ENCODE measurements at regions not wholly inside any gene's neighbourhood (a gene's known extent, or its start where the extent isn't known, plus 50 kb on each side); places are given as distances from the start of the nearest gene placed in this dataset.
A peak's percentile ranks its signal among the peaks of the same experiment; 100 is the strongest.

DNA sequence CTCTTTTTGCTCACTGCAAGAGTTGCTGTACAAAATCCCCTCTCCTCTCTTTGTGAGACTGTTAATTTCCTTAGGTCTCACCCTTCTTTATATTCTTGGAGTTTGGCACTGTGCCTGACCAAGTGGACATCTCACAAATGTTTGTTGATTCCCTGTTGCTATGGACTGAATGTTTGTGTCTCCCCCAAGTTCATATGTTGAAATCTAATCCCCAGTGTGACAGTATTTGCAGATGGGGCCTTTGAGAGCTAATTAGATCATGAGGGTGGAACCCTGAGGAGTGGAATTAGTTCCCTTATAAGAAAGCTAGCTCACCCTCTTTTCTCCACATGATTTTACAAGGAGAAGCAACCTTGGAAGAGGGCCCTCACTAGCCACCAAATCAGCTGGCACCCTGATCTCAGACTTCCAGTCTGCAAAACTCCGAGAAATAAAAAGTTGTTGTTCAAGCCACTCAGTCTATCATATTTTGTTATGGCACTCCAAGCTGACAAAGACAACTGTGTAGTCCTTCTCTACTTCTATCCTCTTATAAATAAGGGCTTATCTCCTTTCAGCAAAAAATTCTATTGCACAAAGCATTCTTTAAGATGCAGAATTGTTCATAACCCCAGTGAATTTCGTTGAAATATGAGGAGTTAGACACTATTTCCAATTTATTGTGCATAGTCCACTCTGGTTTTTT, 65.5 kb upstream of the NPHP3 start:
- 42% methylated on average over 2 of the region's 2 CpGs for WGBS (ENCODE audit: low lambda C conversion rate)
- no peak overlapping the region for H3K9ac ChIP-seq

DNA sequence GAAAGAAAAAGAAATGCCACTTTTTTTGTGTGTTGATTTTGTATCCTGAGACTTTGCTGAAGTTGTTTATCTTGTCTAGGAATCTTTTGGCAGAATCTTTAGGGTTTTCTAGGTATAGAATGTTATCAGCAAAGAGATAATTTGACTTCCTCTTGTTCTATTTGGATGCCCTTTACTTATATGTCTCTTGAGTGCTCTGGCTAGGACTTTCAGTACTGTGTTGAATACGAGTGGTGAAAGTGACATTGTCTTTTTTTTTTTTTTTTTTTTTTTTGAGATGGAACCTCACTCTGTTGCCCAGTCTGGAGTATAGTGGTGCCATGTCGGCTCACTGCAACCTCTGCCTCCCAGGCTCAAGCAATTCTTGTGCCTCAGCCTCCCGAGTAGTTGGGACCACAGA, 64.7 kb upstream of the NPHP3 start:
- H3K36me3 ChIP-seq (replicated peaks in 1 of 2; ENCODE audit: control insufficient read depth in 1 of 2, insufficient read depth in 2 of 2, low read length in 1 of 2) = no peaks in the 10 kb centered on the region
- ChIA-PET POLR2A (no interaction called here), CTCF (interaction anchor here (1.0 kb wide), 1 partner anchor 121 kb away, joined by 3 read pairs; no protein-coding TSS in a partner anchor)
- no peak overlapping the region for H3K4me3 ChIP-seq (ENCODE audit: low read depth in 2 of 2, low read length in 1 of 2)
- no peaks in the 10 kb centered on the region for H3K27me3 ChIP-seq (ENCODE audit: insufficient read depth)
- H3K27ac ChIP-seq (ENCODE audit: low read depth in 2 of 2, low read length in 1 of 2) = no peak overlapping the region
- H3F3A ChIP-seq (replicated peaks; ENCODE audit: insufficient read depth) = no peaks in the 10 kb centered on the region
- no peak overlapping the region for H2AFZ ChIP-seq (ENCODE audit: low read depth)
- 48% methylated on average over 3 of the region's 3 CpGs for WGBS (ENCODE audit: low lambda C conversion rate)
- no peaks in the 10 kb centered on the region for H3K9me2 ChIP-seq
- no peak overlapping the region for H3K9ac ChIP-seq
- no peak for DNase-seq
- H3K9me3 ChIP-seq = no peaks in the 10 kb centered on the region
- H3K79me2 ChIP-seq (ENCODE audit: insufficient read depth) = no peaks in the 10 kb centered on the region
- no peak overlapping the region for H3K4me2 ChIP-seq
- H3K4me1 ChIP-seq (ENCODE audit: control insufficient read depth in 1 of 2, insufficient read depth in 2 of 2, low read depth in 1 of 2, low read length in 1 of 2) = peaks cover 0 to 9% of the 10 kb centered on the region in 2 experiments; a peak in 1 of 4 replicates
- H4K20me1 ChIP-seq (ENCODE audit: insufficient read depth) = no peaks in the 10 kb centered on the region
- TF ChIP-seq NRF1 (IDR thresholded peaks at IDR 0.05; ENCODE audit: low read depth, low read length) (no peak), RAD21 (IDR thresholded peaks at IDR 0.05; ENCODE audit: low read length) (no peak), CHD2 (IDR thresholded peaks at IDR 0.05; ENCODE audit: low read length, partially characterized antibody) (no peak), FOXJ3 (CRISPR knock-in tag; IDR thresholded peaks at IDR 0.05) (no peak), MEF2A (IDR thresholded peaks at IDR 0.05; ENCODE audit: borderline replicate concordance, low read depth) (no peak), EZH2phosphoT487 (IDR thresholded peaks at IDR 0.05; ENCODE audit: borderline replicate concordance, low read depth) (no peak), TEAD4 (IDR thresholded peaks at IDR 0.05; ENCODE audit: borderline replicate concordance, insufficient read depth) (no peak), SIN3A (IDR thresholded peaks at IDR 0.05; ENCODE audit: borderline replicate concordance, low read depth, low read length) (no peak)
- TF ChIP-seq, protein P1, sequence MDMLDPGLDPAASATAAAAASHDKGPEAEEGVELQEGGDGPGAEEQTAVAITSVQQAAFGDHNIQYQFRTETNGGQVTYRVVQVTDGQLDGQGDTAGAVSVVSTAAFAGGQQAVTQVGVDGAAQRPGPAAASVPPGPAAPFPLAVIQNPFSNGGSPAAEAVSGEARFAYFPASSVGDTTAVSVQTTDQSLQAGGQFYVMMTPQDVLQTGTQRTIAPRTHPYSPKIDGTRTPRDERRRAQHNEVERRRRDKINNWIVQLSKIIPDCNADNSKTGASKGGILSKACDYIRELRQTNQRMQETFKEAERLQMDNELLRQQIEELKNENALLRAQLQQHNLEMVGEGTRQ (IDR thresholded peaks at IDR 0.05; ENCODE audit: borderline replicate concordance, low read depth, low read length) = no peak
- TF ChIP-seq, protein P2, sequence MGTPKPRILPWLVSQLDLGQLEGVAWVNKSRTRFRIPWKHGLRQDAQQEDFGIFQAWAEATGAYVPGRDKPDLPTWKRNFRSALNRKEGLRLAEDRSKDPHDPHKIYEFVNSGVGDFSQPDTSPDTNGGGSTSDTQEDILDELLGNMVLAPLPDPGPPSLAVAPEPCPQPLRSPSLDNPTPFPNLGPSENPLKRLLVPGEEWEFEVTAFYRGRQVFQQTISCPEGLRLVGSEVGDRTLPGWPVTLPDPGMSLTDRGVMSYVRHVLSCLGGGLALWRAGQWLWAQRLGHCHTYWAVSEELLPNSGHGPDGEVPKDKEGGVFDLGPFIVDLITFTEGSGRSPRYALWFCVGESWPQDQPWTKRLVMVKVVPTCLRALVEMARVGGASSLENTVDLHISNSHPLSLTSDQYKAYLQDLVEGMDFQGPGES (IDR thresholded peaks at IDR 0.05; ENCODE audit: low read depth, low read length) = no peak
- TF ChIP-seq, protein P3, sequence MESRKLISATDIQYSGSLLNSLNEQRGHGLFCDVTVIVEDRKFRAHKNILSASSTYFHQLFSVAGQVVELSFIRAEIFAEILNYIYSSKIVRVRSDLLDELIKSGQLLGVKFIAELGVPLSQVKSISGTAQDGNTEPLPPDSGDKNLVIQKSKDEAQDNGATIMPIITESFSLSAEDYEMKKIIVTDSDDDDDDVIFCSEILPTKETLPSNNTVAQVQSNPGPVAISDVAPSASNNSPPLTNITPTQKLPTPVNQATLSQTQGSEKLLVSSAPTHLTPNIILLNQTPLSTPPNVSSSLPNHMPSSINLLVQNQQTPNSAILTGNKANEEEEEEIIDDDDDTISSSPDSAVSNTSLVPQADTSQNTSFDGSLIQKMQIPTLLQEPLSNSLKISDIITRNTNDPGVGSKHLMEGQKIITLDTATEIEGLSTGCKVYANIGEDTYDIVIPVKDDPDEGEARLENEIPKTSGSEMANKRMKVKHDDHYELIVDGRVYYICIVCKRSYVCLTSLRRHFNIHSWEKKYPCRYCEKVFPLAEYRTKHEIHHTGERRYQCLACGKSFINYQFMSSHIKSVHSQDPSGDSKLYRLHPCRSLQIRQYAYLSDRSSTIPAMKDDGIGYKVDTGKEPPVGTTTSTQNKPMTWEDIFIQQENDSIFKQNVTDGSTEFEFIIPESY (IDR thresholded peaks at IDR 0.05; ENCODE audit: borderline replicate concordance, low read depth) = no peak

More for the DNA sequence above, 65.5 kb upstream of the NPHP3 start:
- TF ChIP-seq, protein P4, sequence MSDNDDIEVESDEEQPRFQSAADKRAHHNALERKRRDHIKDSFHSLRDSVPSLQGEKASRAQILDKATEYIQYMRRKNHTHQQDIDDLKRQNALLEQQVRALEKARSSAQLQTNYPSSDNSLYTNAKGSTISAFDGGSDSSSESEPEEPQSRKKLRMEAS (IDR thresholded peaks at IDR 0.05; ENCODE audit: low read depth) = no peak
- TF ChIP-seq, protein P1 (IDR thresholded peaks at IDR 0.05; ENCODE audit: borderline replicate concordance, low read depth, low read length) = no peak
- TF ChIP-seq, protein P2 (IDR thresholded peaks at IDR 0.05; ENCODE audit: low read depth, low read length) = no peak
- TF ChIP-seq EP300 (IDR thresholded peaks at IDR 0.05; ENCODE audit: borderline replicate concordance in 1 of 2, low read depth in 1 of 2, low read length in 1 of 2) = no peak
- no peak for TF ChIP-seq GATA2 (CRISPR knock-in tag; IDR thresholded peaks at IDR 0.05)
- TF ChIP-seq FOXM1 (IDR thresholded peaks at IDR 0.05; ENCODE audit: low read depth) = no peak
- no peak for TF ChIP-seq ELF1 (IDR thresholded peaks at IDR 0.05)
- TF ChIP-seq FOXJ3 (CRISPR knock-in tag; IDR thresholded peaks at IDR 0.05) = no peak
- no peak for TF ChIP-seq SMC3 (IDR thresholded peaks at IDR 0.05; ENCODE audit: low read depth, low read length)
- TF ChIP-seq NFIC (IDR thresholded peaks at IDR 0.05; ENCODE audit: borderline replicate concordance) = no peak
- TF ChIP-seq RCOR1 (IDR thresholded peaks at IDR 0.05; ENCODE audit: low read length) = no peak
- TF ChIP-seq MEF2A (IDR thresholded peaks at IDR 0.05; ENCODE audit: borderline replicate concordance, low read depth) = no peak
- no peak for TF ChIP-seq YY1 (IDR thresholded peaks at IDR 0.05; ENCODE audit: low read depth)
- no peak for TF ChIP-seq POLR2AphosphoS5 (IDR thresholded peaks at IDR 0.05; ENCODE audit: low read depth, low read length)
- CTCF ChIA-PET = interaction anchor here (1.5 kb wide), 1 partner anchor 13 kb away, joined by 3 read pairs; no protein-coding TSS in a partner anchor
- DNase-seq = no peak
- Histone ChIP-seq H3K4me1 (ENCODE audit: control insufficient read depth in 1 of 2, insufficient read depth in 2 of 2, low read depth in 1 of 2, low read length in 1 of 2) (peaks cover 0 to 9% of the 10 kb centered on the region in 2 experiments; a peak in 1 of 4 replicates), H3F3A (replicated peaks; ENCODE audit: insufficient read depth) (no peaks in the 10 kb centered on the region), H3K27ac (ENCODE audit: low read depth in 2 of 2, low read length in 1 of 2) (peak overlapping the region in 1 of 2 experiments; percentile 56; a peak in 2 of 4 replicates), H3K79me2 (ENCODE audit: insufficient read depth) (no peaks in the 10 kb centered on the region), H3K4me2 (no peak overlapping the region; the same call in 1 of the 2 replicates), H3K27me3 (ENCODE audit: insufficient read depth) (no peaks in the 10 kb centered on the region), H3K4me3 (ENCODE audit: low read depth in 2 of 2, low read length in 1 of 2) (no peak overlapping the region), H4K20me1 (ENCODE audit: insufficient read depth) (no peaks in the 10 kb centered on the region), H3K9me3 (no peaks in the 10 kb centered on the region), H3K9me2 (no peaks in the 10 kb centered on the region), H2AFZ (ENCODE audit: low read depth) (no peak overlapping the region), H3K36me3 (replicated peaks in 1 of 2; ENCODE audit: control insufficient read depth in 1 of 2, insufficient read depth in 2 of 2, low read length in 1 of 2) (no peaks in the 10 kb centered on the region)
- POLR2A ChIA-PET = no interaction called here
